Naive thymus-derived CD8-positive, alpha-beta T cell (primary cell): ENCODE measurements at regions not wholly inside any gene's neighbourhood (a gene's known extent, or its start where the extent isn't known, plus 50 kb on each side); places are given as distances from the start of the nearest gene placed in this dataset.

Source experiments
- ATAC-seq, 2 donors: fragments of 150-1000 bp; cut with Tn5 transposase in 1 of 2; sonication (Bioruptor Pico), chemical (Tn5 transposase) in 1 of 2; 1 replicate in 1 of 2; 2 replicates in 1 of 2; pipeline ENCODE4 v1.10.0; 2021; ENCODE audit warnings: mild to moderate bottlenecking in 2 of 2, moderate library complexity in 2 of 2
- POLR2A ChIA-PET: fragments of 350-600 bp; sonication (Branson Sonifier 250); formaldehyde crosslinking; loops from one replicate; lab custom pipeline; 2021; ENCODE audit warnings: antibody characterized with exemption; lab: Charles Lee
- DNase-seq, 10 donors: peaks; one replicate each; pipeline versions ENCODE4 v3.0.0 to v3.0.0-alpha.2; 2020 to 2022
- H3K27ac Mint-ChIP-seq, 10 donors: one replicate each; pipeline ENCODE4 v1.8.0; 2020 to 2022; ENCODE audit warnings: mild to moderate bottlenecking in 10 of 10, mixed read lengths in 10 of 10, moderate library complexity in 4 of 10, inconsistent platforms in 1 of 10
- H3K27me3 Mint-ChIP-seq, 5 donors: one replicate each; pipeline ENCODE4 v1.8.0; 2021 to 2022; ENCODE audit warnings: mixed read lengths in 5 of 5
- H3K36me3 Mint-ChIP-seq, 3 donors: one replicate each; pipeline ENCODE4 v1.8.0; 2020 to 2022; ENCODE audit warnings: mixed read lengths in 3 of 3, mild to moderate bottlenecking in 2 of 3, inconsistent platforms in 1 of 3
- H3K4me1 Mint-ChIP-seq, 4 donors: one replicate each; pipeline ENCODE4 v1.8.0; 2021 to 2022; ENCODE audit warnings: mixed read lengths in 4 of 4
- H3K4me3 Mint-ChIP-seq, 10 donors: one replicate each; pipeline ENCODE4 v1.8.0; 2020 to 2022; ENCODE audit warnings: mild to moderate bottlenecking in 10 of 10, mixed read lengths in 10 of 10, moderate library complexity in 6 of 10, inconsistent platforms in 1 of 10
- H3K9me3 Mint-ChIP-seq, 9 donors: one replicate each; pipeline ENCODE4 v1.8.0; 2020 to 2022; ENCODE audit warnings: mixed read lengths in 9 of 9, mild to moderate bottlenecking in 3 of 9, inconsistent platforms in 1 of 9, moderate library complexity in 1 of 9

DNA sequence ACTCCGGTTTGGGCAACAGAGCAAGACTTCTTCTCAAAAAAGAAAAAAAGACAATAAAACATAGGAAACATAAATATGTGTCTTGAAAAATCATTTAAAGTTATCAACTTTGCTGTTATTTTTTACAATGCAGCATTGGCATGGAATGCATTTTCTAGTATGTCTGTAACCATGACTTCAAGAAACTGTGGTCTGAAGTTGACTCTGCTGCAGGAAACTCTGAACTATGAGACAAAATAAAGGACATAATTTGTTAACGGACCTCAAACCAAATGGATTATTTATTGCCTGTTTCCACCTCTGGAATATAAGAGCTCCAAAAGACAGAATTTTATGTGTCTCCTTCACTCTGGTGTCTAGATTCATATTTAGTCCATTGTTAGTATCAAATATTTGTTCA is 79.1 kb downstream of the TRIB2 start:
- Mint-ChIP-seq H3K27ac (no peak overlapping the region), H3K9me3 (peaks cover 4 to 21% (median 11%) of the 10 kb centered on the region in 9 donors), H3K36me3 (peaks cover 0 to 10% (median 6%) of the 10 kb centered on the region in 3 donors), H3K4me3 (no peak overlapping the region), H3K27me3 (peaks cover 0 to 1% (median 0%) of the 10 kb centered on the region in 5 donors), H3K4me1 (peaks cover 0 to 3% (median 0%) of the 10 kb centered on the region in 4 donors)
- POLR2A ChIA-PET = no interaction called here
- no peak for ATAC-seq
- DNase-seq = no peak

DNA sequence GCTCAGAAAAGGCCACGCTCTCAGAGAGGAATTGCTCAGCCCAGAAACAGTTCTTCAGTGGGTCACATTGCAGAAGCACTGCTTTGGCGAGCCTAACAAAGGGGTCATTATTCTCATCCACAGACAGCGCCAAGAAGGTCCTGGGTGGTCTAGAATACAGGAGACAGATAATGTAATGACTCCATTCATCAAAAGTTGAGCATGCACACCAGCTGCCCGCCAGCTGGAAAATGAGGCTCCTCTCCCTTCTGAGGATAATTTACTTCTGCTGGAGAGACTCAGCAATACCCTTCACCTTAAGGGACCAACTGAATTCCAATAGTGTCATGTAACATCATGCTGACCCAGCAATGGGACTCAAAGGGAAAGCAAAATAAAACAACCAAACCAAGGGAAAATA is 79.9 kb downstream of the TRIB2 start:
- ATAC-seq (no peak), DNase-seq (no peak)
- peaks cover 0 to 18% (median 8%) of the 10 kb centered on the region in 3 donors for H3K36me3 Mint-ChIP-seq
- POLR2A ChIA-PET = no interaction called here
- peaks cover 0 to 3% (median 0%) of the 10 kb centered on the region in 4 donors for H3K4me1 Mint-ChIP-seq
- H3K27ac Mint-ChIP-seq = no peak overlapping the region
- peaks cover 0 to 1% (median 0%) of the 10 kb centered on the region in 5 donors for H3K27me3 Mint-ChIP-seq
- H3K9me3 Mint-ChIP-seq = peaks cover 9 to 29% (median 18%) of the 10 kb centered on the region in 9 donors
- H3K4me3 Mint-ChIP-seq = no peak overlapping the region

DNA sequence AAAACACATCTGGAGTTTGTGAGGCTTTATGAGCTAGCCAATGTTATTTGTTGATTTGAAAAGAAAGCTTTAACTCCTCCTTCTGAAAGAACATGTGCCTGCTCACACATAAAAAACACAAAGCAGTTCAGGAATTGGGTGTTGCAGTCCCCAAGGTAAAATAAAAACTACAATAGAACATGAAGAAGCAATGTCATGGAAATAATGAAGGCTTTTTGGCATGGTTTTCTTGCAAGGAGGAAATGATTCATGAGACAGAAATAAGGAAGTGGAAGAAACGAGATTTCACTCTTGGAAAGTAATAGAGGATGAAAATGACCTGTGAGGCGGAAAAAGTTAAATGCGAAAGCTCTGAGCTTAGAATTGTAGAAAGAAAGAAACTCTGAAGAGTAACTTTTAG is 81.1 kb downstream of the TRIB2 start:
- no peak for ATAC-seq
- POLR2A ChIA-PET = no interaction called here
- Mint-ChIP-seq H3K4me1 (peaks cover 0 to 3% (median 0%) of the 10 kb centered on the region in 4 donors), H3K27ac (no peak overlapping the region), H3K36me3 (peaks cover 0 to 24% (median 12%) of the 10 kb centered on the region in 3 donors), H3K27me3 (peaks cover 0 to 2% (median 0%) of the 10 kb centered on the region in 5 donors), H3K4me3 (no peak overlapping the region), H3K9me3 (peaks cover 16 to 39% (median 29%) of the 10 kb centered on the region in 9 donors)
- no peak for DNase-seq

DNA sequence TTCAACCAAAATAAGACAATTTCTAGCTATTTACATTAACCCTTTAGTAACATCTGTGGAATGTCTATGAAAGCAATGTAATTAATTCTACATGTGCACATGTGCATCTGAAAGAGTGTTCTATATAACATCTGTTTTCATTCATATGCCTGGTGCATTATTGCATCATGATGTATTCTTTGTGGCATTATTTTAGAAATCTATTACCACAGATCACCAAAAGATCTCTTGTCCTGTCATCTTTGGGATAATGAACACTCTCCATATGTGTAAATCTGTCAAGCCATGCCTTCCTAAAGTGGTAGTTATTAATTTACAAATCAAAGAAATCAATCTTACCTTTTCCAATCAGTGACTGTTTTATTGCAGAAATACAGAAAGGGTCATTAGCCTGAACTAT is 86.9 kb downstream of the TRIB2 start:
- Mint-ChIP-seq H3K4me3 (no peak overlapping the region), H3K36me3 (peaks cover 0 to 24% (median 12%) of the 10 kb centered on the region in 3 donors), H3K4me1 (no peaks in the 10 kb centered on the region), H3K27ac (no peak overlapping the region), H3K27me3 (peaks cover 4 to 26% (median 18%) of the 10 kb centered on the region in 5 donors), H3K9me3 (peaks cover 16 to 38% (median 29%) of the 10 kb centered on the region in 9 donors)
- DNase-seq (no peak), ATAC-seq (no peak)
- POLR2A ChIA-PET = no interaction called here

DNA sequence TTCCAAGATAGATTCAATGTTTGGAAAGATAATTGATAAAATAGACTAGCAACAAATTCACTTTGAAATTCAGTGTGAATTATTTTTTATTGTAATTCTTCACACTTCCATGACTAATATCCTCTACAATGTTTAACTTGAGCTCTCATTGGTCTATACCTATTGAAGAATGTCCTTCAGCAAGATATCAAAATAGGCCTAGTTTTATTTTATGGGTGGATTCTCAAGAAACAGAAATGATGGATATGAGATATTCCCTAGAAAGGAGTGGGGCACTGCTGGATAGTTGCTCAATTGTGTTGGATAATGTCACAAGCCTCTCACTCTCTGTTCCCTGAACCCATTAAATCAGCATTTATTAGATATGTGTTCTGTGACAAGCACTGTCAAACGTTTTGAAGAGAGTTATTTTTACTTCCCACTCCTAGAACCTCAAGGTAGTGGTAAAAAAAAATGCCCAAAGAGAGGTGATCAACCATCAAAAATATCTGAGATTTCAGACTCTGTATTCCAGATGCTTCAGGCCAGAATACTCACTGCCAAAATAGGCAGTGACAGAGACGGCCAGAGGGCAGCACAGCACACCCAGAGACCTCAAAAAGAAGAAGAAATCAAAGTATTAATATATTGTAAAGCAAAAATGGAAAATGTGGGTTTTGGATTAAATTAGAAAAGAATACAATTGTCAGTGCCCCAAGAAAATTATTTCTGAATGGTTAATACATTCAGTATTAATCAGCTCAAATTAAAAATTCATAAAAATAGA is 87.5 kb downstream of the TRIB2 start:
- POLR2A ChIA-PET = no interaction called here
- no peak for ATAC-seq
- peaks cover 0 to 24% (median 12%) of the 10 kb centered on the region in 3 donors for H3K36me3 Mint-ChIP-seq
- H3K4me1 Mint-ChIP-seq = no peaks in the 10 kb centered on the region
- H3K4me3 Mint-ChIP-seq = no peak overlapping the region
- H3K9me3 Mint-ChIP-seq = peaks cover 16 to 34% (median 29%) of the 10 kb centered on the region in 9 donors
- peak overlapping the region in 1 of 10 donors; percentile 43 for H3K27ac Mint-ChIP-seq
- peaks cover 5 to 33% (median 19%) of the 10 kb centered on the region in 5 donors for H3K27me3 Mint-ChIP-seq
- no peak for DNase-seq

DNA sequence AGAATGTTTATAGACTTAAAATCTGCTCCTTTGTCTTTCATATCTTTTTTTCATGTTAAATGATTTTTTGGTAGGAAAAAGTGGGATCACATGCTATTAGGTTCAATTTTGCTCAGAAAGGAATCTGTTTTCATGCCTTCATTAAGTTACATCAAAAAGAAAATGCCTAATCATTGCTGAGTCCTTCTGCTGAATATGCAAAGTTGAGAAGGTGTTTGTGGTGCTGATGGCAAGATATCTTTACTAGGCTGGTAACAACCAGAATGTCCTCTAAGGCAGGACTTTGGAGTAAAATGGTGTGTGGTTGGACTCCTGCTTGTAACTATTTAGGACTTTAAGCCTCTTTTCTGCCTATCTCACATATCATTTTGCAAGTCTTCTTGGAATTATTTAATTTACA is 88.3 kb downstream of the TRIB2 start:
- POLR2A ChIA-PET = no interaction called here
- Mint-ChIP-seq H3K9me3 (peaks cover 16 to 29% (median 25%) of the 10 kb centered on the region in 9 donors), H3K4me3 (no peak overlapping the region), H3K27me3 (peaks cover 7 to 38% (median 19%) of the 10 kb centered on the region in 5 donors), H3K27ac (no peak overlapping the region), H3K36me3 (peaks cover 0 to 22% (median 12%) of the 10 kb centered on the region in 3 donors), H3K4me1 (no peaks in the 10 kb centered on the region)
- no peak for DNase-seq
- ATAC-seq = no peak

DNA sequence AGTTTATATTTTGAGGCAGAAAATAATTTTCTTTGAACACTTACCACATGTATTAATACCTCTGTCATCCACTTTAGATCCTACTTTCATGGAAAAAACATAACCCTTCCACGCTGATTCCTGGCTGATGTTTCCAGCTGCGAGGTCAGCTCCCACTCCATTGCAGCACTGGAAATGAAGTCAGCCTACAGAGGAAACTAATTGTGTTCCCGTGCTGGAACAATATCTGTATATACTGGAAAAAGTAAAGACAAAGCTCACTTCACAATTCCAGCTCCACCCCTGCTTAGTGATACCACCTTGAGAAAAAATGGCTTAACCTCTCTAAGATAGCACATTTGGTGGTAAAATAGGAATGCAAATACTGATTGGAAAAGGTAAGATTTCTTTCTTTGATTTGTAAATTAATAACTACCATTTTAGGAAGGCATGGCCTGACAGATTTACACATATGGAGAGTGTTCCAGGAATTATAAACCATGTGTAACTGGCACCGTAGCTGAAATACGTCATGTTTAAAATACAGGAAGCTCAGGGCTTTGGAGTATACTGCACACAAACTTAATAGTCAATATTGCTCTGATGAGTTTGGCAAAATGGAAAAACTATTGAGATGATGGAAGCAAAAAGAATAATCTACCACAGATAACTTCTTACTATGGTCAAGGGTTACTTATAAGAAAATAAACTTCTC is 90.0 kb downstream of the TRIB2 start:
- Mint-ChIP-seq H3K9me3 (peaks cover 6 to 13% (median 10%) of the 10 kb centered on the region in 9 donors), H3K4me1 (no peaks in the 10 kb centered on the region), H3K27me3 (peaks cover 7 to 38% (median 19%) of the 10 kb centered on the region in 5 donors), H3K27ac (no peak overlapping the region), H3K4me3 (no peak overlapping the region), H3K36me3 (peaks cover 0 to 6% (median 5%) of the 10 kb centered on the region in 3 donors)
- POLR2A ChIA-PET = no interaction called here
- no peak for ATAC-seq
- DNase-seq = no peak

DNA sequence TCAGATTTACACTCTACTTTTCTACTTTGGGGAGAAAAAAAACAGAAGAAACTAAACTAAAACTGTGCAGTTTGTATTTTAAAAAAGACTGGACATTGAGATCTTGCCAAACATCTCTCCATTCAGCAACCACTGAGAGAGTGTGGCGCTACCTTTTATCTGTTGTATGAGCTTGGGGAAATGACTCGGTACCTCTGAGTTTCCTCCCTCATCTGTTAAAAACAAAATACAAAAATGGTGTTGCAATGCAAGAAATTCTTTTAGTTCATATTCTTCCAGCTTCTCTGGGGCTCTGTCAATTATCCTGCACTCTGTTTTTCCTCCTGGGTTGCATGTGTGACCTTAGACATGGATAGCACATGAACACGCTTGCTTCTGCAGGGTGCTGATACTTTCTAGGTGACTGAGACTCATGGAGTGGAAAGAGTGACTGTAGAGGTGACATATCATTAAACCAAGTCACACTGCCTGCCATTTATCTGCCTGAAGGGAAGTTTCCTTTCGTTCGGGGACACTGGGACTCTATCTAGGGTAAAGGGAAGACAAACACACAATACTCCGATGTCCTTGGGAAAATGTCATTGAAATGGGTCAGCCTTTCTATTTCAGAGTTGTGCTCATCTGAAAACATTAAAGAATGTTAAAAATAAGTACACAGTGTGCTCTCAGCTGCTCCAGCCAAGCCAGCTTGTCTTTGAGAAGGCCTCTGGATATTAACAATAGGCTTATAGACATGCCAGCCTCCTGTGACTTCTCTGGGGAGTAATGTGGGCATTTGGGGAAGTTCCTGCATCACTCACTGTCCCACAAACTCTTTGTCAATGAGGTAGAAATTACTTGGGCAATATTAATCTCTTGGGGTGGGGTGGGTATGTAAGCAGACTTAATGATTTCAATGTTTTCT is 91.4 kb downstream of the TRIB2 start:
- H3K4me1 Mint-ChIP-seq = no peaks in the 10 kb centered on the region
- H3K36me3 Mint-ChIP-seq = no peaks in the 10 kb centered on the region
- H3K27me3 Mint-ChIP-seq = peaks cover 5 to 38% (median 19%) of the 10 kb centered on the region in 5 donors
- no peak for DNase-seq
- ATAC-seq = no peak
- POLR2A ChIA-PET = no interaction called here
- H3K9me3 Mint-ChIP-seq = no peaks in the 10 kb centered on the region
- no peak overlapping the region for H3K27ac Mint-ChIP-seq
- H3K4me3 Mint-ChIP-seq = no peak overlapping the region

DNA sequence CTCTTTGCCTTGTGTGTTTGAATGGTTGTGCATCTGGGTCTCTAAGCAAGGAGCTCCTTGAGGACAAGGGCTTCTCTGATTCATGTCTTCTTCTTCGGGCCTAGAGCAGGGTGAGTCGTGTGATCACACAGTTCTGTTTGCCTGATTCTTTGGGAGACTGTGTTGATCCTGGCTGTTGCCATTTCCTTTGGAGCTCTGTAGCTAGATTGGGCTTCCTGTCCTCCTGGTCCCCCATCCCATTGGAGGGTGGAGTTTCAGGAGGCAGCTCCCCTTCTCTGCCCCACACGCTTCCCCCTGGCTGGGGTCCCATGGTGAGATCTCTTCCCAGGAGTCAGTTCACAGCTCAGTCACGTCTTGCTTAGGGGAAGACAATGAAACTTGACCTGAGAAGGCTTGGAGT is 92.8 kb downstream of the TRIB2 start:
- H3K36me3 Mint-ChIP-seq = no peaks in the 10 kb centered on the region
- no peak for ATAC-seq
- H3K4me1 Mint-ChIP-seq = no peaks in the 10 kb centered on the region
- peaks cover 5 to 38% (median 19%) of the 10 kb centered on the region in 5 donors for H3K27me3 Mint-ChIP-seq
- H3K9me3 Mint-ChIP-seq = no peaks in the 10 kb centered on the region
- H3K27ac Mint-ChIP-seq = no peak overlapping the region
- POLR2A ChIA-PET = no interaction called here
- DNase-seq = no peak
- no peak overlapping the region for H3K4me3 Mint-ChIP-seq

DNA sequence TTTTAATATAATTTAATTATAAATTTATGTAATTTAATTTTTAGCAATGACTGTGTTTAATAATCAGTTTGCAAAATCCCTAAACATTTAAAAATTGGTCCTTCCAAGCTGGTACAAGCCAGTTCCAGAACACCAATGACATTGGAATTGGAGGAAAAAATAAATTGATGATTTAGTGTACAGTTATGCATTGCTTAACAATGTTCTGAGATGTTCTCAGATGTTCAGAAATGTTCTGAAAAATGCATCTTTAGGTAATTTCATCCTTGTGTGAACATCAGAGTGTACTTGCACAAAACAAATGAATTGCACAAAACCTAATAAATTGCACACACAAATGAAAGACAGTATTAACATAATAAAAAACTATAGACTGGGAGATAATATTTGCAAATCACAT is 95.2 kb downstream of the TRIB2 start:
- Mint-ChIP-seq H3K9me3 (no peaks in the 10 kb centered on the region), H3K27ac (no peak overlapping the region), H3K4me1 (peaks cover 7 to 15% (median 9%) of the 10 kb centered on the region in 4 donors), H3K27me3 (peaks cover 5 to 29% (median 12%) of the 10 kb centered on the region in 5 donors), H3K4me3 (no peak overlapping the region), H3K36me3 (no peaks in the 10 kb centered on the region)
- POLR2A ChIA-PET = no interaction called here
- DNase-seq (no peak), ATAC-seq (no peak)

DNA sequence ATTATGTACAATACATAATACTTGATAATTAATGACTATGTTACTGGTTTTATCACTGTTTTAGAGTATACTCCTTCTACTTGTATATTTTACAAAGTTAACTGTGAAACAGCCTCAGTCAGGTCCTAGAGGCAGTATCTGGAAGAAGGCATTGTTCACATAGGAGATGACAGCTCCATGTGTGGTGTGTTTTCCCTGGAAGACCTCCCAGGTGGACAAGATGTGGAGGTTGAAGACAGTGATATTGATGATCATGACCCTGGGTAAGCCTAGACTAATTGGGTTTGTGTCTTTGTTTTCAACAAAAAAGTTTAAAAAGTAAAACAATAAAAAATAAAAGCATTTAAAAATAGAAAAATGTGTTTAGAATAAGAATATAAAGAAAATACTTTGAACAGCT is 96.4 kb downstream of the TRIB2 start:
- Mint-ChIP-seq H3K27me3 (peaks cover 0 to 22% (median 2%) of the 10 kb centered on the region in 5 donors), H3K36me3 (no peaks in the 10 kb centered on the region), H3K27ac (no peak overlapping the region), H3K9me3 (no peaks in the 10 kb centered on the region), H3K4me1 (peaks cover 12 to 21% (median 15%) of the 10 kb centered on the region in 4 donors), H3K4me3 (no peak overlapping the region)
- DNase-seq (no peak), ATAC-seq (no peak)
- POLR2A ChIA-PET = no interaction called here
